Loucy (cell line): ENCODE measurements at regions not wholly inside any gene's neighbourhood (a gene's known extent, or its start where the extent isn't known, plus 50 kb on each side); places are given as distances from the start of the nearest gene placed in this dataset.

Experiments
- H2AFZ ChIP-seq: fragments of 200-600 bp; sonication (generic); 2 replicates; pipeline ENCODE4 v1.6.0; 2016; ENCODE audit warnings: antibody characterized with exemption, mild to moderate bottlenecking, low read length, moderate library complexity
- H3F3A ChIP-seq: fragments of 200-600 bp; 2 replicates; pipeline ENCODE4 v1.6.0; 2016; ENCODE audit warnings: antibody characterized with exemption, low read depth, mild to moderate bottlenecking
- H3K27me3 ChIP-seq: fragments of 200-600 bp; sonication (generic); 2 replicates; pipeline ENCODE4 v1.6.1; 2014; ENCODE audit warnings: low read length, mild to moderate bottlenecking; ENCODE audit not compliant: insufficient read depth, poor library complexity, severe bottlenecking
- H3K36me3 ChIP-seq: fragments of 200-600 bp; sonication (generic); 2 replicates; pipeline ENCODE4 v1.6.1; 2016; ENCODE audit warnings: low read length; ENCODE audit not compliant: insufficient read depth
- H3K4me1 ChIP-seq: fragments of 200-600 bp; sonication (generic); 2 replicates; pipeline ENCODE4 v1.5.1; 2014; ENCODE audit warnings: low read length, mild to moderate bottlenecking; ENCODE audit not compliant: insufficient read depth, poor library complexity, severe bottlenecking
- H3K4me2 ChIP-seq: fragments of 200-600 bp; sonication (generic); 2 replicates; pipeline ENCODE4 v1.6.0; 2014; ENCODE audit warnings: antibody characterized with exemption, low read length, low read depth, mild to moderate bottlenecking; ENCODE audit not compliant: poor library complexity, severe bottlenecking
- H3K4me3 ChIP-seq: fragments of 200-600 bp; sonication (generic); 2 replicates; pipeline ENCODE4 v1.5.1; 2014; ENCODE audit warnings: low read length, mild to moderate bottlenecking, mixed read lengths; ENCODE audit not compliant: poor library complexity, severe bottlenecking
- H3K79me2 ChIP-seq: fragments of 200-600 bp; sonication (generic); 2 replicates; pipeline ENCODE4 v1.6.1; 2014; ENCODE audit warnings: low read length; ENCODE audit not compliant: insufficient read depth
- H3K9ac ChIP-seq: fragments of 200-600 bp; sonication (generic); 2 replicates; pipeline ENCODE4 v1.6.0; 2014; ENCODE audit warnings: mild to moderate bottlenecking, low read depth, low read length, moderate library complexity; ENCODE audit not compliant: poor library complexity, severe bottlenecking
- H3K9me2 ChIP-seq: fragments of 200-600 bp; sonication (generic); replicated peaks from 2 replicates; pipeline ENCODE4 v1.6.1; 2016; ENCODE audit warnings: low read depth, low read length, mixed read lengths
- H3K9me3 ChIP-seq: fragments of 200-600 bp; sonication (generic); 2 replicates; pipeline ENCODE4 v1.6.1; 2014; ENCODE audit warnings: mild to moderate bottlenecking, antibody characterized with exemption, low read length, low read depth; ENCODE audit not compliant: insufficient read depth
- H4K20me1 ChIP-seq: fragments of 200-600 bp; sonication (generic); 2 replicates; pipeline ENCODE4 v1.6.0; 2014; ENCODE audit warnings: antibody characterized with exemption, low read length, mild to moderate bottlenecking; ENCODE audit not compliant: insufficient read depth, poor library complexity, severe bottlenecking
- EZH2phosphoT487 ChIP-seq: fragments of 200-600 bp; IDR thresholded peaks from 2 replicates; pipeline ENCODE4 v1.6.1; 2018; ENCODE audit warnings: antibody characterized with exemption, mild to moderate bottlenecking, moderate library complexity, borderline replicate concordance
- TF ChIP-seq, protein P1 (sequence below): fragments of 200-600 bp; sonication (generic); conservative IDR thresholded peaks from 2 replicates; pipeline ENCODE4 v1.5.1; 2014; ENCODE audit warnings: mild to moderate bottlenecking, antibody characterized with exemption, low read length

DNA sequence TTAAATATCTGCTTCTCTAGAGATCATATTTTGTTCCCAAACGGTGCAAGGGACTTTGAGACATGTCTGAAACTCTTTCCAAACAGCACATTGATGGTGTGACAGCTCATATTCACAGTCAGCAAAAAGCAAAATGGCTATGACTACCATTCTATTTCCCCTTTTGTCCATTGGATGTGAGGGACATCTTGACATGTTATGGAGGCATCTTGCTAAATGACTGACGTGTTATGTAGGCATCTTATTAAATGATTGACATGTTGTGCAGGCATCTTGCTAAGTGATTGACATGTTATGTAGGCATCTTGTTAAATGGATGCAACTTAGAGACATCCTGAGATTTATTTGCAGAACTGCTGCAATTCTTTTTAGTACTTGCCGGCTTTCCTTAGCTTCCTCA is 255.8 kb downstream of the DLL1 start:
- Histone ChIP-seq H3K27me3 (no peaks in the 10 kb centered on the region), H3F3A (no peaks in the 10 kb centered on the region), H3K9me2 (no peaks in the 10 kb centered on the region), H3K9ac (no peak overlapping the region), H4K20me1 (no peaks in the 10 kb centered on the region), H3K9me3 (peaks cover 32% of the 10 kb centered on the region; the same call in 1 of the 2 replicates), H3K4me1 (no peaks in the 10 kb centered on the region), H3K79me2 (no peaks in the 10 kb centered on the region), H2AFZ (no peak overlapping the region), H3K4me3 (no peak overlapping the region), H3K4me2 (no peak overlapping the region), H3K36me3 (no peaks in the 10 kb centered on the region)
- TF ChIP-seq EZH2phosphoT487, result no peak
- TF ChIP-seq, protein P1, sequence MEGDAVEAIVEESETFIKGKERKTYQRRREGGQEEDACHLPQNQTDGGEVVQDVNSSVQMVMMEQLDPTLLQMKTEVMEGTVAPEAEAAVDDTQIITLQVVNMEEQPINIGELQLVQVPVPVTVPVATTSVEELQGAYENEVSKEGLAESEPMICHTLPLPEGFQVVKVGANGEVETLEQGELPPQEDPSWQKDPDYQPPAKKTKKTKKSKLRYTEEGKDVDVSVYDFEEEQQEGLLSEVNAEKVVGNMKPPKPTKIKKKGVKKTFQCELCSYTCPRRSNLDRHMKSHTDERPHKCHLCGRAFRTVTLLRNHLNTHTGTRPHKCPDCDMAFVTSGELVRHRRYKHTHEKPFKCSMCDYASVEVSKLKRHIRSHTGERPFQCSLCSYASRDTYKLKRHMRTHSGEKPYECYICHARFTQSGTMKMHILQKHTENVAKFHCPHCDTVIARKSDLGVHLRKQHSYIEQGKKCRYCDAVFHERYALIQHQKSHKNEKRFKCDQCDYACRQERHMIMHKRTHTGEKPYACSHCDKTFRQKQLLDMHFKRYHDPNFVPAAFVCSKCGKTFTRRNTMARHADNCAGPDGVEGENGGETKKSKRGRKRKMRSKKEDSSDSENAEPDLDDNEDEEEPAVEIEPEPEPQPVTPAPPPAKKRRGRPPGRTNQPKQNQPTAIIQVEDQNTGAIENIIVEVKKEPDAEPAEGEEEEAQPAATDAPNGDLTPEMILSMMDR, result no peak

DNA sequence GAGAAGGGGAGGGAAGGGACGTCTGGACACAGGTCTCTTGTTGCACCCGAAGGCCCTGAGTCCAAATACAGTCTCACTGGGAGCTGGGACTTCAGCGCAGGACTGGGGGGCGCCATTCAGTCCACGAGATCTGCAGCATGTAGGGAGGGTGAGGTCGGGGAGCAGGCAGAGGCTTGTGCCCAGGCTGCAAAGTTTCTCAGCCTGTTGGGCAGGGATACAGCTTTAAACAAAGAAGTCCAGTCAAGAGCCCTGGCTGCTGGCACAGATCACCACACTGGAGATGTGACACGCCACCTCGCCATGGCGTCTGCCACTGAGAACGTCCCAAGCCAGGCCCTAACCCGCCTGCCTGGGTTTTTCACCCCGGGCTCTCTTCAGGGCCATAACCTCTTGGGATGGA is 256.6 kb downstream of the DLL1 start:
- H3K36me3 ChIP-seq, result no peaks in the 10 kb centered on the region
- no peak overlapping the region for H3K9ac ChIP-seq
- no peak overlapping the region for H3K4me3 ChIP-seq
- H3K4me1 ChIP-seq, result no peaks in the 10 kb centered on the region
- no peaks in the 10 kb centered on the region for H3K79me2 ChIP-seq
- H2AFZ ChIP-seq, result no peak overlapping the region
- TF ChIP-seq EZH2phosphoT487, result no peak
- TF ChIP-seq, protein P1, result no peak
- H3K9me3 ChIP-seq, result peaks cover 32% of the 10 kb centered on the region; the same call in 1 of the 2 replicates
- no peaks in the 10 kb centered on the region for H3K27me3 ChIP-seq
- H4K20me1 ChIP-seq, result no peaks in the 10 kb centered on the region
- H3K9me2 ChIP-seq, result no peaks in the 10 kb centered on the region
- H3K4me2 ChIP-seq, result no peak overlapping the region
- H3F3A ChIP-seq, result no peaks in the 10 kb centered on the region

DNA sequence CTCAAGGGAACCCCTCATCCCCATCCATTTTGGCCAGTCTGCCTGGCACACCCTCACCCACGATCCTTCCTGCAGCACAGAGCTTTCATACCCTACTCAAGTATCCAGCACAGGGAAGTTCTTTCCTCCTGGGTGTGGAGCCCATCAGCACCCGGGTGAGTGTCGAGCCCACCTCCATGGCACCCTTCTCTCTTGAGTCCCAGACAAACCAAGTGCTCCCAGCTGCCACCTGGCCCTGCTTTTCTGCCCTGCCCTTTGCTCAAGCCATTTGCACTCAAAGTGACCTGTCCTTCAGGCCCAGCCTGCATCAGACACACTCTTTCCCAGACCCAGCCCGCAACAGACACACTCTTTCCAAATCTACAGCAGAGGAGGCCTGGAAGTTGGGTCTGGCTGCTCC is 257.2 kb downstream of the DLL1 start:
- no peaks in the 10 kb centered on the region for H4K20me1 ChIP-seq
- no peaks in the 10 kb centered on the region for H3K4me1 ChIP-seq
- no peaks in the 10 kb centered on the region for H3K27me3 ChIP-seq
- H3K4me3 ChIP-seq, result no peak overlapping the region
- no peak overlapping the region for H2AFZ ChIP-seq
- TF ChIP-seq, protein P1, result no peak
- TF ChIP-seq EZH2phosphoT487, result no peak
- H3K4me2 ChIP-seq, result no peak overlapping the region
- no peaks in the 10 kb centered on the region for H3K9me2 ChIP-seq
- no peak overlapping the region for H3K9ac ChIP-seq
- no peaks in the 10 kb centered on the region for H3F3A ChIP-seq
- peaks cover 32% of the 10 kb centered on the region; the same call in 1 of the 2 replicates for H3K9me3 ChIP-seq
- H3K36me3 ChIP-seq, result no peaks in the 10 kb centered on the region
- H3K79me2 ChIP-seq, result no peaks in the 10 kb centered on the region
